K562 (cell line): ENCODE measurements at regions not wholly inside any gene's neighbourhood (a gene's known extent, or its start where the extent isn't known, plus 50 kb on each side); places are given as distances from the start of the nearest gene placed in this dataset.

ENCODE experiments used
- ATAC-seq: fragments of 200-7000 bp; cut with Tn5 transposase; 3 replicates; pipeline ENCODE4 v1.9.1; 2020; ENCODE audit warnings: moderate library complexity
- BruUV-seq: library from RNA; stranded (reverse); fragments of 400-500 nt; replicated peaks from 2 replicates; lab custom pipeline; 2021; lab: Mats Ljungman, UMichigan
- CTCF ChIA-PET: fragments of 300-600 bp; formaldehyde crosslinking; extraction: SDS; loops from one replicate; lab custom pipeline; 2021; ENCODE audit warnings: low intra/inter-chr PET ratio; lab: Yijun Ruan, JAX
- POLR2A ChIA-PET: fragments of 300-600, 350-650 bp; sonication (Branson Sonifier 250); formaldehyde crosslinking; extraction: SDS; loops from one replicate; lab custom pipeline; 2021; ENCODE audit warnings: antibody characterized with exemption, inconsistent platforms; lab: Yijun Ruan, JAX
- DNase-seq, 4 experiments: peaks; one replicate each; pipeline versions ENCODE4 v3.0.0 to v3.0.0-alpha.2; 2011 to 2018; ENCODE audit warnings: low spot score in 3 of 4, mixed read lengths in 3 of 4; ENCODE audit errors: extremely low read depth in 1 of 4
- FAIRE-seq: peaks from 2 replicates; lab custom pipeline; 2011; peaks lifted over from hg19 to GRCh38; lab: Jason Lieb, UNC
- H2AFZ ChIP-seq: 2 replicates; pipeline ENCODE4 v1.6.0; 2011; ENCODE audit warnings: low read depth, low read length, control low read depth, inconsistent platforms
- H3K27ac ChIP-seq: fragments of 200-600 bp; 3 replicates; pipeline ENCODE4 v1.8.0; 2011; ENCODE audit warnings: low read depth, mild to moderate bottlenecking, control low read depth, inconsistent platforms, low read length, moderate library complexity, mixed read lengths; ENCODE audit errors: extremely low read depth
- H3K27me3 ChIP-seq, 2 experiments: fragments of 300-600 bp in 1 of 2; 2 replicates in 1 of 2; 3 replicates in 1 of 2; pipeline versions ENCODE4 v1.6.0 to v1.8.0; 2011; ENCODE audit warnings: inconsistent platforms in 2 of 2, low read length in 2 of 2, mild to moderate bottlenecking in 1 of 2, mixed read lengths in 1 of 2, moderate library complexity in 1 of 2; ENCODE audit not compliant: control insufficient read depth in 2 of 2, insufficient read depth in 2 of 2
- H3K36me3 ChIP-seq: fragments of 300-600 bp; 3 replicates; pipeline ENCODE4 v1.8.0; 2011; ENCODE audit warnings: mild to moderate bottlenecking, low read length, inconsistent platforms; ENCODE audit not compliant: control insufficient read depth, insufficient read depth
- H3K4me1 ChIP-seq, 2 experiments: fragments of 200-600 bp in 1 of 2; replicated peaks in 1 of 2; 2 replicates in 1 of 2; 3 replicates in 1 of 2; pipeline versions ENCODE4 v1.5.1 to v1.8.0; 2011; ENCODE audit warnings: inconsistent platforms in 2 of 2, low read length in 2 of 2, mild to moderate bottlenecking in 1 of 2, mixed read lengths in 1 of 2, moderate library complexity in 1 of 2; ENCODE audit not compliant: control insufficient read depth in 2 of 2, insufficient read depth in 2 of 2
- H3K4me2 ChIP-seq: 2 replicates; pipeline ENCODE4 v1.6.1; 2011; ENCODE audit warnings: low read length, control low read depth, inconsistent platforms, mixed read lengths; ENCODE audit not compliant: insufficient read depth
- H3K4me3 ChIP-seq: fragments of 200-600 bp; sonication (generic), shearing (Covaris generic); 2 replicates; pipeline ENCODE4 v1.5.1; 2016; ENCODE audit warnings: control low read depth, inconsistent platforms
- H3K79me2 ChIP-seq: fragments of 200-600 bp; 3 replicates; pipeline ENCODE4 v1.8.0; 2011; ENCODE audit warnings: low read length, inconsistent platforms; ENCODE audit not compliant: control insufficient read depth, insufficient read depth
- H3K9ac ChIP-seq, 2 experiments: 2 replicates each; pipeline versions ENCODE4 v1.6.0 to v1.6.1; 2011; ENCODE audit warnings: low read depth in 2 of 2, low read length in 2 of 2, control low read depth in 1 of 2, inconsistent platforms in 1 of 2, mild to moderate bottlenecking in 1 of 2, mixed read lengths in 1 of 2; ENCODE audit not compliant: insufficient read depth in 1 of 2
- H3K9me1 ChIP-seq: one replicate; pipeline ENCODE4 v1.6.0; 2011; ENCODE audit warnings: inconsistent platforms, mild to moderate bottlenecking, low read length, moderate library complexity; ENCODE audit not compliant: control insufficient read depth, insufficient read depth
- H3K9me3 ChIP-seq: replicated peaks from 2 replicates; pipeline ENCODE4 v1.5.1; 2011; ENCODE audit warnings: low read depth, low read length, inconsistent platforms; ENCODE audit not compliant: control insufficient read depth, insufficient read depth
- H4K20me1 ChIP-seq: replicated peaks from 2 replicates; pipeline ENCODE4 v1.6.1; 2011; ENCODE audit warnings: low read length, inconsistent platforms, mixed read lengths; ENCODE audit not compliant: control insufficient read depth, insufficient read depth
- BHLHE40 ChIP-seq: IDR thresholded peaks from 2 replicates; pipeline ENCODE4 v1.6.1; 2011; ENCODE audit warnings: low read length, improper control_type of control experiment
- CAMTA2 ChIP-seq: fragments of 250-450 bp; sonication (Bioruptor Pico); conservative IDR thresholded peaks from 2 replicates; pipeline ENCODE4 v1.5.1; 2022
- CHCHD3 ChIP-seq: fragments of 250-450 bp; sonication (Bioruptor Pico); IDR thresholded peaks from 2 replicates; pipeline ENCODE4 v2.1.2; 2022; ENCODE audit warnings: mild to moderate bottlenecking
- KLF10 ChIP-seq: fragments of 250-450 bp; sonication (Bioruptor Pico); IDR thresholded peaks from 2 replicates; pipeline ENCODE4 v1.6.1; 2021; ENCODE audit warnings: matching md5 sums
- MCM5 ChIP-seq: fragments of 450-650 bp; IDR thresholded peaks from 2 replicates; pipeline ENCODE4 v1.6.1; 2016; ENCODE audit warnings: low read depth
- PHB ChIP-seq: fragments of 250-450 bp; sonication (Bioruptor Pico); IDR thresholded peaks from 2 replicates; pipeline ENCODE4 v1.5.0; 2021
- PYGO2 ChIP-seq: fragments of 450-650 bp; IDR thresholded peaks from 2 replicates; pipeline ENCODE4 v1.6.1; 2016; ENCODE audit warnings: mild to moderate bottlenecking, missing genetic modification characterization, moderate library complexity, missing compliant biosample characterization
- UBTF ChIP-seq, 2 experiments: IDR thresholded peaks; 2 replicates each; pipeline ENCODE4 v1.6.1; 2012; ENCODE audit warnings: improper control_type of control experiment in 2 of 2, low read depth in 2 of 2, low read length in 2 of 2, borderline replicate concordance in 1 of 2
- ZC3H11A ChIP-seq: IDR thresholded peaks from 2 replicates; pipeline ENCODE4 v1.6.1; 2012; ENCODE audit warnings: low read depth, low read length, improper control_type of control experiment
- ZNF280B ChIP-seq: fragments of 250-450 bp; sonication (Bioruptor Pico); IDR thresholded peaks from 2 replicates; pipeline ENCODE4 v1.5.1; 2021; ENCODE audit warnings: mild to moderate bottlenecking
- ZNF444 ChIP-seq: fragments of 250-450 bp; sonication (Bioruptor Pico); IDR thresholded peaks from 2 replicates; pipeline ENCODE4 v1.4.0; 2020; ENCODE audit warnings: mild to moderate bottlenecking, moderate library complexity
- WGBS: fragments of 100-300 bp; shearing (Covaris generic); methylation state at CpG from one replicate; pipeline ENCODE4 v1.1.6; 2016; ENCODE audit warnings: low coverage, mixed read lengths; ENCODE audit not compliant: insufficient coverage; ENCODE audit errors: missing lambda C conversion rate; 5-methylcytosine and 5-hydroxymethylcytosine counted together
- in situ Hi-C: fragments of 300-500 bp; cut with MboI; formaldehyde crosslinking; loops from 4 replicates; pipeline ENCODE4 v1.15.0; 2018; ENCODE audit warnings: inconsistent platforms, mixed read lengths
- intact Hi-C: fragments of 100-400 bp; cut with micrococcal nuclease; formaldehyde crosslinking; loops from 2 replicates; pipeline ENCODE4 v1.14.2; 2022

- in situ Hi-C loops = no loop called here
- no peaks in the 10 kb centered on the region for H3K79me2 ChIP-seq
- ATAC-seq = no peak
- H3K9me3 ChIP-seq = no peaks in the 10 kb centered on the region
- POLR2A ChIA-PET = no interaction called here
- H3K27me3 ChIP-seq = no peaks in the 10 kb centered on the region
- 3% methylated on average over 8 of the region's 8 CpGs for WGBS
- H3K36me3 ChIP-seq = no peaks in the 10 kb centered on the region
- FAIRE-seq = no peak
- CTCF ChIA-PET = no interaction called here
- H4K20me1 ChIP-seq = no peaks in the 10 kb centered on the region
- BruUV-seq = no TSS peak
- no peak overlapping the region for H3K9ac ChIP-seq
- H3K9me1 ChIP-seq = no peaks in the 10 kb centered on the region
- H3K4me3 ChIP-seq = no peak overlapping the region
- H3K4me1 ChIP-seq = no peaks in the 10 kb centered on the region
- intact Hi-C loops = no loop called here
- no peak for DNase-seq
- H2AFZ ChIP-seq = no peak overlapping the region
- H3K27ac ChIP-seq = no peak overlapping the region
- no peak overlapping the region for H3K4me2 ChIP-seq
- TF ChIP-seq ZC3H11A = no peak
- TF ChIP-seq MCM5 = no peak
- no peak for TF ChIP-seq ZNF444
- no peak for TF ChIP-seq KLF10 (CRISPR knock-in tag)
- no peak for TF ChIP-seq UBTF (IDR thresholded peaks at IDR 0.05; ENCODE audit: borderline replicate concordance in 1 of 2, low read depth in 2 of 2, low read length in 2 of 2)
- no peak for TF ChIP-seq CHCHD3 (CRISPR knock-in tag)
- TF ChIP-seq CAMTA2 (CRISPR knock-in tag) = no peak
- TF ChIP-seq BHLHE40 = no peak
- TF ChIP-seq ZNF280B (CRISPR knock-in tag) = no peak
- TF ChIP-seq PHB (CRISPR knock-in tag) = no peak
- no peak for TF ChIP-seq PYGO2 (tag)
These were observed 282.7 kb upstream of the ADGRL2 start for GRCh38 chr1:81517987-81518386.
